ENCODE measurements at regions not wholly inside any gene's neighbourhood (a gene's known extent, or its start where the extent isn't known, plus 50 kb on each side); places are given as distances from the start of the nearest gene placed in this dataset.

GRCh38 chr3:126261037-126261436 lies 80.7 kb upstream of the ALDH1L1 start:
- TF ChIP-seq POLR2AphosphoS5 (IDR thresholded peaks at IDR 0.05; ENCODE audit: low read depth, low read length), result no peak
- no peak for TF ChIP-seq FOXM1 (IDR thresholded peaks at IDR 0.05; ENCODE audit: low read depth)
- no peak for TF ChIP-seq YY1 (IDR thresholded peaks at IDR 0.05; ENCODE audit: low read depth)
- no peak for TF ChIP-seq EP300 (IDR thresholded peaks at IDR 0.05; ENCODE audit: borderline replicate concordance in 1 of 2, low read depth in 1 of 2, low read length in 1 of 2)
- TF ChIP-seq TEAD4 (IDR thresholded peaks at IDR 0.05; ENCODE audit: borderline replicate concordance, insufficient read depth), result no peak
- TF ChIP-seq RAD21 (IDR thresholded peaks at IDR 0.05; ENCODE audit: low read length), result no peak
- TF ChIP-seq, protein P1, sequence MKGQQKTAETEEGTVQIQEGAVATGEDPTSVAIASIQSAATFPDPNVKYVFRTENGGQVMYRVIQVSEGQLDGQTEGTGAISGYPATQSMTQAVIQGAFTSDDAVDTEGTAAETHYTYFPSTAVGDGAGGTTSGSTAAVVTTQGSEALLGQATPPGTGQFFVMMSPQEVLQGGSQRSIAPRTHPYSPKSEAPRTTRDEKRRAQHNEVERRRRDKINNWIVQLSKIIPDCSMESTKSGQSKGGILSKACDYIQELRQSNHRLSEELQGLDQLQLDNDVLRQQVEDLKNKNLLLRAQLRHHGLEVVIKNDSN (IDR thresholded peaks at IDR 0.05; ENCODE audit: borderline replicate concordance, low read depth), result no peak
- no peak for TF ChIP-seq REST (IDR thresholded peaks at IDR 0.05; ENCODE audit: low read depth, low read length)
- TF ChIP-seq, protein P2, sequence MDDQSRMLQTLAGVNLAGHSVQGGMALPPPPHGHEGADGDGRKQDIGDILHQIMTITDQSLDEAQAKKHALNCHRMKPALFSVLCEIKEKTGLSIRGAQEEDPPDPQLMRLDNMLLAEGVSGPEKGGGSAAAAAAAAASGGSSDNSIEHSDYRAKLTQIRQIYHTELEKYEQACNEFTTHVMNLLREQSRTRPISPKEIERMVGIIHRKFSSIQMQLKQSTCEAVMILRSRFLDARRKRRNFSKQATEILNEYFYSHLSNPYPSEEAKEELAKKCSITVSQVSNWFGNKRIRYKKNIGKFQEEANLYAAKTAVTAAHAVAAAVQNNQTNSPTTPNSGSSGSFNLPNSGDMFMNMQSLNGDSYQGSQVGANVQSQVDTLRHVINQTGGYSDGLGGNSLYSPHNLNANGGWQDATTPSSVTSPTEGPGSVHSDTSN (IDR thresholded peaks at IDR 0.05), result no peak
- no peak for TF ChIP-seq CTCF (IDR thresholded peaks at IDR 0.05)
- TF ChIP-seq RFX5 (IDR thresholded peaks at IDR 0.05; ENCODE audit: low read length), result no peak
- TF ChIP-seq, protein P3, sequence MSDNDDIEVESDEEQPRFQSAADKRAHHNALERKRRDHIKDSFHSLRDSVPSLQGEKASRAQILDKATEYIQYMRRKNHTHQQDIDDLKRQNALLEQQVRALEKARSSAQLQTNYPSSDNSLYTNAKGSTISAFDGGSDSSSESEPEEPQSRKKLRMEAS (IDR thresholded peaks at IDR 0.05; ENCODE audit: low read depth), result no peak
- TF ChIP-seq SMC3 (IDR thresholded peaks at IDR 0.05; ENCODE audit: low read depth, low read length), result no peak

All from SK-N-SH (cell line).